ENCODE measurements at regions not wholly inside any gene's neighbourhood (a gene's known extent, or its start where the extent isn't known, plus 50 kb on each side); places are given as distances from the start of the nearest gene placed in this dataset.

- TF ChIP-seq CTCF (conservative IDR thresholded peaks at IDR 0.05) = no peak
- no peak for TF ChIP-seq EZH2 (IDR thresholded peaks at IDR 0.05; ENCODE audit: low read depth)
Observed at GRCh38 chr7:25583621-25584020, 355.3 kb upstream of the NPVF start.
